Esophagus squamous epithelium (tissue), 4 donors: ENCODE measurements at regions not wholly inside any gene's neighbourhood (a gene's known extent, or its start where the extent isn't known, plus 50 kb on each side); places are given as distances from the start of the nearest gene placed in this dataset.

Experiments
- CTCF ChIP-seq, 6 experiments: fragments of 450-650 bp in 4 of 6; fragments of 200-600 bp in 2 of 6; sonication (generic) in 2 of 6; IDR thresholded peaks; one replicate each; pipeline ENCODE4 v1.5.1; 2016 to 2019; ENCODE audit warnings: antibody characterized with exemption in 6 of 6, mild to moderate bottlenecking in 4 of 6, moderate library complexity in 4 of 6
- POLR2A ChIP-seq, 4 donors: fragments of 450-650 bp; IDR thresholded peaks; one replicate each; pipeline ENCODE4 v1.6.1; 2017; ENCODE audit warnings: antibody characterized with exemption in 4 of 4, mild to moderate bottlenecking in 4 of 4, moderate library complexity in 3 of 4

- TF ChIP-seq POLR2A (IDR thresholded peaks at IDR 0.05) (no peak), CTCF (IDR thresholded peaks at IDR 0.05) (no peak)
These were observed 158.4 kb upstream of the MYL2 start for GRCh38 chr12:111078731-111079130.
